Skeletal muscle cell (primary cell): ENCODE measurements at regions not wholly inside any gene's neighbourhood (a gene's known extent, or its start where the extent isn't known, plus 50 kb on each side); places are given as distances from the start of the nearest gene placed in this dataset.

Experiments used
- DNase-seq: peaks from one replicate; pipeline ENCODE4 v3.0.0-alpha.2; 2010; ENCODE audit warnings: low read depth
- H3K4me3 ChIP-seq: 2 replicates; pipeline ENCODE4 v1.5.1; 2011; ENCODE audit warnings: low read depth, mild to moderate bottlenecking, control low read depth, low read length, moderate library complexity

- no peak overlapping the region for H3K4me3 ChIP-seq
- DNase-seq: no peak
Measured at GRCh38 chr9:81741103-81741502, 51.8 kb upstream of the TLE1 start.

DNA sequence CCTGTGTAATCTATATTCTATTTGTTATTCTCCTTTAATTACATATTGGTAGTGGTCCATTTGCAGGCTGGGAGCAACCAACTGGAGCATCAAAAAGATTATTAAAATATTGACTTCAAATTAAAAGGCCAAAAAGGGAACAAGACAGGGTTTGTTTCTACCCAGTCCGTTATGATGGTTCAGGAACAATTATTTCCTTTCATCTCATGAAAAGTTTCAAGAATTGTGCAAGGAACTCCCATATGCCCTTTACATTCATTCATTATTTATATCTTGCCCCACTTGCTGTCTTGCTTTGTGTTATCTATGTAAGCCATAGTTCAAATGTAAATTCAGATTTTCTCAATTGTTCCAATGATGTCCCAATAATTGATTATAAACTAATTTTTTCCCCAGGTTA is 58.7 kb upstream of the TLE1 start:
- H3K4me3 ChIP-seq: no peak overlapping the region

DNA sequence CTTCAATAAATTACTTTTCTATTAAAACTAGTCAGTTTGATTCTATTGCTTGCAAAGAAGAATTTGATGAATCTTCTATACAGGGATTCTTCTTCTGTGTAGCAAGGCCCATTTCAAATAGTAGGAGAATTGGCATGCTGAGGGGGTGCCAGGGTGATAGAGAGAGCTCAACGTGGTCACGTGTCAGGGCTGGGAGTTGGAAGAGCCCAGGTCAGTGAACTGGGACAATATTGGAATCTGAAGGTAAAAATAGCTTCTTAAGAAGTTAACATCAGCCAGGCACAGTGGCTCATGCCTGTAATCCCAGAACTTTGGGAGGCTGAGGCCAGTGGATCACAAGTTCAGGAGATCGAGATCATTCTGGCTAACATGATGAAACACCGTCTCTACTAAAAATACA is 64.1 kb upstream of the TLE1 start:
- H3K4me3 ChIP-seq: no peak overlapping the region
- no peak for DNase-seq

More for the DNA sequence above, 58.7 kb upstream of the TLE1 start:
- DNase-seq: no peak

GRCh38 chr9:81754245-81754644 is 64.9 kb upstream of the TLE1 start:
- no peak overlapping the region for H3K4me3 ChIP-seq
- no peak for DNase-seq

- no peak overlapping the region for H3K4me3 ChIP-seq
- DNase-seq: no peak
Measured at GRCh38 chr9:81755721-81756120, 66.4 kb upstream of the TLE1 start.

GRCh38 chr9:81756561-81756960 is 67.2 kb upstream of the TLE1 start:
- no peak overlapping the region for H3K4me3 ChIP-seq
- no peak for DNase-seq

- no peak overlapping the region for H3K4me3 ChIP-seq
- DNase-seq: no peak
Measured at GRCh38 chr9:81758123-81758797, 68.9 kb upstream of the TLE1 start.

DNA sequence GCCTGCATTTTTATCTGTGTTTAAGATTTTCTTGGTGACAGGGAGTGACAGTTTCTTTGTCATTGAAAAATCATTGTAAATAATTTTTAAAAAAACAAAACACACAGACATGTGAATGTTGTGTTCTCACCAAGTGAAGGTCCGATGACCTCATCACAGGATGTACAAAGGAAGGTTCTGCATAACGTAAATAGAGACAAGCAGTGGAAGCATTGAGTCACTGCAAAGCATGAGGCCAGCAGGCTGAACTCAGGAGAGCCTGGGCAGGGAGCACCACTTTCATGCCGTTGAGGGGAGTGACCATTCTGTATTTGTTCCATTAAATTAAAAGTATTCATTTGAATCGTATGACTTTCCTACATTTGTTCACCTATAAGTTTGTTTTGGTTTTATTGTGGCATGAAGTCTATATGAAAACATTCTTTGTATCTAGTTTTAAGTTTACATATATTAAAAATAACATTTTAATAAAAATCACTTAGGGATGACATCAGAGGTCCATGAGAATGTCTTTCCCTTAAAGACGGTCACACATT is 70.4 kb upstream of the TLE1 start:
- peak; percentile 79 for DNase-seq
- H3K4me3 ChIP-seq: no peak overlapping the region

GRCh38 chr9:81767921-81768320 is 78.6 kb upstream of the TLE1 start:
- no peak overlapping the region for H3K4me3 ChIP-seq
- DNase-seq: no peak

DNA sequence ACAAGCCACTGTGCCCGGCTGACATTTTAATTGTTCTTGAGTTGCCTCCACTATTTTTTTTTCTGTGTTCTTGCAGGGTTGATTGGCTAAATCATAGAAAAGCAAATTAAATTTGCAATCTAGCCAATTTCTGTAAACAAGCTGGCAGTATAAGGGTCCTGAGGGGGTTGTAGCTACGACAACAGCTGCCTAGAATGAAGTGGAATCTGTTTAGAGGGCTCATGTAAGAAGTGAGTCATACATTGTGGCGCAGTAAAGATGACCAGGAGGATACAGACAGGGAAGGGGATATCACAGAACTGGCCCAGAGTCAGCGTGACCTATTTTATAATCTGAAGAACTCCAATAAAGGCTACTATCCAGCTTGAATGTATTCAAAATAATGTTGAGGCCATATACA is 82.2 kb upstream of the TLE1 start:
- no peak overlapping the region for H3K4me3 ChIP-seq
- DNase-seq: peak; percentile 26

DNA sequence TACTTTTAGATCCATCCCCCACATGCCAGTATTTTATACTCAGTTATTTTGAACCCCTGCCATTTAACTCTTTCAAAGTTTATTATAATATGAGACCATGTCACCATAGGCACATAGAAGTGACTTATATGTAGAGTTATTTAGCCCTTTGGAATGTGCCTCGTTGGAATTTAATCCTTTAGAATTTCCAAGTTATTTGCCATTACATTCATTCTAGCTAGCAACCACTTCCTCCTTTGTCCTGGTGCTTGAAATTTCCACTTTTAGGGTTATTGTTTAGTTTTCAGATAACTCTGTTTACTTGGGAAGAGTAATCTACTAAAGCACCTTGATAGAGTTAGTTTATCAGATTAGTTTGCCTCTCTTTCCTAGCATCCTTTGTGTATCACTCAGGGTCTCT is 82.8 kb upstream of the TLE1 start:
- no peak for DNase-seq
- H3K4me3 ChIP-seq: no peak overlapping the region

DNA sequence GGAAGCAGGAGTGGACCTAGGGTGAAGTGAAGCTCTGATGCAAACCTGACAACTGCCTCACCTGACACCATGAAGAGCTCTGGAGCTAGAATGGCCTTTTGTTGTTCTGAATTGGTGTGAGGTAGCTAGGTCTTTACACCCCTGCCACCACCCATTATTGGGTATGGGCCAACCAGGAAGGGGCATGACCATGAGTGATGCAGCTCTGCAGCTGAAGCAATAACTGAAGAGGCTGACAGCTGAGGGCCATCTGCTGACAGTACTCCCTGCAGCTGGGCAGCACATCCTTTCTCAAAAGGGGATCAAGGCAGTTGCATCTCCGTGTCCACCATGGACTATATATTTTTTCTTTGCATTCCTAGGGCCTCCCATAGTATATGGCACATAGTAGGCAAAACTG is 87.0 kb upstream of the TLE1 start:
- peak; percentile 25 for DNase-seq

DNA sequence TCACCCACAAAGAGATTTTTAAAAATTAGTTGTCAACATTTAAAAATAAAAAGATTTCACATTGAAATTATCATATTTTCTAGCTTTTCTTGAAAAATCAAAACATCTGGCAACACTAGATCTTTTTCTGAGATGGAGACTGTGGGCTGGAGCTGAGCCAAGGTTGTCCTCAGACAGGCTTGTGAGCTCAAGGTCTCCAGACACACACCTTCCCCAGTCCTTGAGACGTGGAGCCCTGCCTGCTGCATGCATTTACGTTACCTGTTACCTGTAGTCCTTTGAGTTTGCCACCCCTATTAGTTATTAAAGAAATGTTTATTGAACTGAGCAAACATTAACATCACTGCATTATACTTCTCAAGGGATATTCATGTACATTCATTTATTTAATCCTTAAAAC is 87.5 kb upstream of the TLE1 start:
- no peak for DNase-seq
- no peak overlapping the region for H3K4me3 ChIP-seq

More for the DNA sequence above, 87.0 kb upstream of the TLE1 start:
- H3K4me3 ChIP-seq: no peak overlapping the region

GRCh38 chr9:81777482-81777881 is 88.1 kb upstream of the TLE1 start:
- no peak overlapping the region for H3K4me3 ChIP-seq
- DNase-seq: no peak

GRCh38 chr9:81782313-81782995 is 93.1 kb upstream of the TLE1 start:
- H3K4me3 ChIP-seq: no peak overlapping the region

GRCh38 chr9:81787747-81788632 is 98.6 kb upstream of the TLE1 start:
- no peak overlapping the region for H3K4me3 ChIP-seq
- DNase-seq: peak; percentile 95

More at GRCh38 chr9:81782313-81782995, 93.1 kb upstream of the TLE1 start:
- no peak for DNase-seq

DNA sequence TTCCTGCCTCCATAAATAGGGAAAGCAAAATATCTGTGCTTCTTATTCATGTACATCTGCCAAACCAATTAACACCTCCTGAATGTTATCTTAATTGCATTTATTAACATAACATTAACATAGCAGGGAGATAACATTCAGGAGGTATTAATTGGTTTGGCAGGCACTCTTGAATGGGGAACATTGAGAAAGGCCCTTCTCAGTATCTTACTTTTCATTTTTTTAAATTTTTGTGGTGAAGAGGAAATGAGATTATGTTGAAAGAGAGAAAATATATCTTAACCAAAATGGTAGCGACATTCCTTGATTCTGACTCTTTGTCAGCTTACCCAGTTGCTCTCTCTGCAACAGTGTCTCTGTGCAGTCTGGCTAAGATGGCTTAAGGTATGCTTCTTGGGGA is 100.4 kb upstream of the TLE1 start:
- H3K4me3 ChIP-seq: no peak overlapping the region
- DNase-seq: no peak

GRCh38 chr9:81790166-81790565 is 100.8 kb upstream of the TLE1 start:
- H3K4me3 ChIP-seq: no peak overlapping the region
- DNase-seq: no peak

- no peak for DNase-seq
- H3K4me3 ChIP-seq: no peak overlapping the region
Measured at GRCh38 chr9:81791076-81791475, 101.7 kb upstream of the TLE1 start.

DNA sequence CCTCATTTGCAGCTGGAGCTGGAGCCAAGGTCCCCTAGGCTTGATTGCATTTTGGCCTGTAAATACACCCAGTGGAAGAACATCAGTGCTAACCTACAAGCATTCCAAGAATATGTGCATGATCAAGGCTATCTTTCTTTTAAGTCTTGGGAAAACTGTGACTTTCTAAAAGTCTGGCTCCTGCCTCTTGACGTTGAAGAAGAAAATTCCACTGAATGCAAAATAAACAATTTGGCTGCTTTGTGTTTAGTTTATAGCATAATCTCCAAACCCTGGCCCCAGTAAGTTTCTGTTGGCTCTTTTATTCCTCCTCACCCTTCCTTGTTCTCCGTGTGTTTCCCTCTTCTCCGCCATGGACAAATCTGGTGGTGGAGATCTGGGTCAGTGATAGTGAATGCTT is 109.3 kb upstream of the TLE1 start:
- DNase-seq: no peak
- H3K4me3 ChIP-seq: no peak overlapping the region
